CD4-positive, alpha-beta T cell treated with Interleukin-2 at 100 ng/mL for 4 hours (primary cell): ENCODE measurements at regions not wholly inside any gene's neighbourhood (a gene's known extent, or its start where the extent isn't known, plus 50 kb on each side); places are given as distances from the start of the nearest gene placed in this dataset.

Experiments
- DNase-seq: peaks from one replicate; pipeline ENCODE4 v3.0.0-alpha.2; 2020; ENCODE audit warnings: low spot score

DNA sequence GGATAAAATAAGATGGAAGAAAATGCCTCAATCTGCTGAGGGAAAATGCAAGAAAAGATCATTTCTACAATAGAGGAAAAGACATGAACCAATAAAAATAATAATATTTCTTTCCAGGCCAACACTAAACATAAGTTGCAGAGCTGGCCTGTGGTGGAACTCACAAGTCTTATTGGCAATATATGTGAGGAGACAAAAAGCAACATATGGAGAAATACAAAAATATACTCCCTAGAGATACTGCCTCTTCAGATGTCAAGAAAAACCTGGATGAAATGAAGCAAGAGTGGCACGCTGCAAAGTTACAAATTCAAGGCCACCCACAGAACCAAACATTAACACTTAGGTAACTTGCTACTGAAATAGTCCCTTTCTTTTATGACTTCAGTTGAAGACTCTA, 264.9 kb upstream of the FMN2 start:
- no peak for DNase-seq

DNA sequence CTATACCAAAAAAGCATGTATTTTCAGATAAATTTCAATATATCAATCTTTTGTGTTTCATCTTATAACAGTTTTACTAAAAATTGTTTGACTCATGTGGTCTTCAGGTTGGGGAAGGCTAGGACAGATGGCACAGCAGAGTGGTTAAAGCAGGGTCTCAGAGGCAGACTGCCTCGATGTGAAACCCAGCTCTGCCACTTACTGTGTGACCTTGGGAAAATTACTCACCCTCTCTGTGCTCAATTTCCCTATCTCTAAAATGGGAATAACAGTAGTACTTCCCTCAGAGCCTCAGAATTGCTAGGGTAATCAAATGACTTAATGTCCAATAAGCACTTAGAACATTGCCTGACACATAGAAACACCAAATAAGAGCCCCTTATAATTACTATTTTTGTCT, 262.1 kb upstream of the FMN2 start:
- no peak for DNase-seq

DNA sequence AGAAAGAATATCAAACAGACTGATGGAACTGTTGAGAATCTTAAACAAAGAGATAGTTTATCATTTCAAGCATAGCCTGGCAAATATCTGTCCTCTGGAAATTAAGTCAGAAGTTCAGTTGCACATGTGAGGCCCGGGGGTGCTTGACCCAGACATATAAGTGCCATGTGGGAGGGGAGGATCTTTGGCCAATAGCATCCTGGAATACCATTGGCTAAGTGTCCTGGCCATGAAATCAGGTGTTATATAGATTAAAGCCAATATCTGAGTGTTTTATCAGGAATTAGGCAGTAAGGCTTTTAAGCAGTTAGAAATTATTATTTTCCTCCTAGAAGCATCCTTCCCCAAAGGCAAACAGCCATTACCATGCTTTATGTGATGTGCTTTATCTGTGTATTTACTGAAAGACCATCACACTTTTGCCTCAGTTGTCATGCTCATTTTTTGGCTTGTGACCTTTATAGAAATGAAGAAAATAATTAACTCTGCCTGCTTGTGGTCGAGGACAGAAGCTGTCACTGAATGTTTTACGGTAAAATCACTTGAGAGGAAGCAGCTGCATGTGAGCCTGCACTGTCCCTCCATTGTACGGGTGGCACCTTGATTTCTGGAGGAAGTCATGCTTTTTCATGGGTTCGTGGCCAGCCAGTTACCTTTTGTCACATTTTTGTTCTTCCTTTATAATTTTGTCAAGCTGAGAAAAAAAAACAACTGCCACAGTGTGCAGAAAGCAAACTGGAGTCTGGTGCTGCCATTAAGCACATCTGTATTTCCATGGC, 259.9 kb upstream of the FMN2 start:
- no peak for DNase-seq

DNA sequence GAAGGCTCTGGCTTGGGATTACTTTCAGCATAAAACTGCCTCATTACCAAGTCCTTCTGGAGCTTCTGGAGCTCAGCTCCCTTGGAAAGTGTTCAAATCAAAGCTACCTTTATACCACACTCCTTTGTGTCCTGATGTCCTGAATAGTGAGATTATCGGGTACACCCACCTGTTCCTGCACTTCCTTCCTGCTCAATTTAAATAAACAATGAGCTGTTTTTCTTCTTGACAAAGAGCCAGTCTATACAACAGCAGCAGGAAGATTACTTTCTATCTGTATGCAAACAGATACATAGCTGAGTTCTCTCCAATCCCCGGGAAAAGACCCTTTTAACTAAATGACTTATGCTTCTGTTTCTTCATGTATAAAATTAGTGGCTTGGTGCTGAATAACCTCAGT, 258.0 kb upstream of the FMN2 start:
- no peak for DNase-seq

DNA sequence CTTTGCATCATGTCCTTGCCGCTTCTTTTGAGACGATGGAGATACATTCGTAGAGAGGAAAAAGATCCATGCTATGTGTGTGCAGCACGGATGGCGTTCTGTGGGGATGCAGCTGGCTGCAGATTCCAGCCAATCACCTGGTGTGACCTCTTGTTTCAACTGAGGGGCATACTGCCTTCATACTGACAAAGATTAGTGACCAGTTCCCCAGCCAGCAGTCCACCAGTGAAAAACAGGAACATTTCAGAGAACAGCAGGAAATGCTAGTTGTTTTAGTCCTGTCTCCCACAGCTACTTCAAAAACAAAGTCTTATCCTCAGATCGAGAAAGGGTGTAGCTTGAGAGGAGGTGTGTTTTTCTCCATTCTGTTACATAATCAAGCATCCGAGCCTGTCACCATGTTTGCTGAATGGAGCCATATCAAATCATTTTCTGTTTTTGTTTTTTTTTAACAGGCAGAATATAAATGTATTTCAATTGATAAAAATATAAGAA, 255.7 kb upstream of the FMN2 start:
- DNase-seq, result no peak

DNA sequence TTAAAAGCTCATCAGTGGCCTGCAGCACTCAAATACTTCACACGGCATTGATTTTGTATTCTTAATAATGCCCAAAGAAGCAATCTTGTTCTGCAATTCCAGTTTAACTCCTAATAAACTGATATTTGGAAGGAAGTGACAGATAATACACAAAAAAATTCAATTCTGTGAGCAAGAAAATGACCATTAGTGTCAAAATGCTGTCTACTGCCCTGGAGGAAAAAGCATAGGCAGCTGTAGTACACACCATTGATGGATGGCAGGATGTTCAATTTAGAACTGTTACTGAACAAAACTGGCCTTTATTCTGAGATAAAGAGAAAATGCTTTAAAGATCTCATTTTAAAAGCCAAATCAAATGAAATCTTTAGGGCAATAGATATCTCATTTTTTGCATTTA, 251.3 kb upstream of the FMN2 start:
- DNase-seq, result no peak

DNA sequence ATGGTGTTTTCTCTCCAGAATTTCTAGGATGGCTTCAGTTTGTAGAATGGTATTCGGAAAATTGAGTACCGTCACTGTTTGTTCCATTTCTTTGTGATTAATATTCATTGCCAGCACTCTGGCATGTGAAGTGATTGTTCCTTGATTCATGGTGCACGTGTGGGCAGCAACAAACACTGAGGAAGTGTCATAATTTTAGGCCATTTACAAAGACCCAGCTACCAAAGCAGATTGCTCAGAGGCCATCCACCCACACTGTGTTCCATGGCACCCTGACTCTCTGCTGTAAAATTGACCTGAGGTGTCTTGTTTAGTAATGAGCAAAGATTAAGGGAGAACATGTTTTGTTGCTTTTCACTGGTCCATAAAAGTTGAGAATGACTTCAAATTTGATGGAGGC, 250.9 kb upstream of the FMN2 start:
- DNase-seq, result no peak

DNA sequence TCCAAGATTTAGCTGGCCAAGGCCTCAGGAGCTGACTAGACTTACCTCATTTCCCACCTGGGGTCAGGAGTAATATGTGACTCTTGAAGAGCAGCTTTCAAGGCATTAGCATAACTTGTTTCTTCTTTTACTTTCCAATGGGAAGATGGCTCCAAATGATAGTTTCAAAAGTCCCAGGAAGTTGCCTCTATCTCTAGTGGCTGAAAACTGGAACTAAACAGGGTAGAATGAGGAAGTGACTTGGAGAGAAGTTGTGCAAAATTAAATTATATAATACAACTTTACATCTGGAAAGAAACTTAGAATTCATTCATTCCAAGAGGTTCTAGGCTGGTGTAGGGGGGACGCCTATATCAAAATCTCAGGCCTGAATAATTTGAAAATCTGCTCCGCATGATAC, 250.1 kb upstream of the FMN2 start:
- DNase-seq, result no peak

DNA sequence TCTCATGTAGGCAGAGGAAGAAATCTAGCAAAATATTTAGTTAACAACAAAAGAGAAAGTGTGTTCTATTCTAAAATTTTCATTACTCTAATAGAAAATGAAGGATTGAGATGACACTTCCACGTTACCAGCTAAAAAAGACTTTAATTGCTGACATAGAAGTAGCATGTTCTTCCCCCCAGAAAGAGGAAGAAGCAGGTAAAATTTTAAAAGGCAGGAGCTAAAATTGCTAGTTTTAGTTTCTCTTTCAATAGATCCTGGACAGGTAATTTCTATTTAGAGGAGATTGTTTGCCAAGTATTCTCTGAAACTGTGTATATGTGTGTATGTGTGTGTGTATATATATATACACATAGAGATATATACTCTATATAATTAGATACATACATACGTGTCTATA, 248.1 kb upstream of the FMN2 start:
- no peak for DNase-seq

DNA sequence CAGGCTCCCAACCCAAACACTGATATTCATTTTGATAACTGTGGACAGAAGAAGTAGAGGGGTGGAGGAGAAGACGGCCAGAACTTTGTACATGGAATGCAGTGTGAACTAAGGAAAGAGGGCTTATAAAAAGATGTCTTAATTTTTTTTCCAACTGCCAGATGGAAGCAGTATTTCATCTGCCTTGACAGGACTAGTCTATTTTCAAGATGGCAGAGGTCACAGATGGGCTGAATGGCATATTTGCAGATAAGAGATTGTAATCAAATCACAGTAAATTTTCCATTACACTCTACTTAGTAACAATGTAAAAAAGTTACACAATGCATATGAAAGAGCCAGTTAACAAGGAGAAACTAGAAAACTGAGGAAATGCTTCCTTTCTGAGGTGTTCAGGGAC, 246.8 kb upstream of the FMN2 start:
- no peak for DNase-seq

DNA sequence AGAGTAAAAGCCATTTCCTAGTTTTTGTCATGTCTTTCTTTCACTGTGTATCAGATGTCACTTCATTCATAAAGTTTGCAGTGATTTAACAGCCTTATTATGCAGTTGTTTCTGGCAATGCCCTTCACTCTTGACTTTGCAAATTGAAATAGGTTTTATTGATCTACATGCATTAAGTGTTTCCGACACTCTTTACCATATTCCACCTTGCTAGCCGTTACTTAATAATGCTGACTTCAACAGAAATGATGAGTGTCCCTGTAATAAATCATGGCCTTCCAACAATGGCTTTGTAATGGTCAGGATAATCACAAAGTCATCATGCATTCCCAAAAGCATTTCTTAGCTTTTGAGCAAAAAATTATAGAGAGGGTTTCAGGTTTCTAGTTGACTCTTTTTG, 236.8 kb upstream of the FMN2 start:
- no peak for DNase-seq

DNA sequence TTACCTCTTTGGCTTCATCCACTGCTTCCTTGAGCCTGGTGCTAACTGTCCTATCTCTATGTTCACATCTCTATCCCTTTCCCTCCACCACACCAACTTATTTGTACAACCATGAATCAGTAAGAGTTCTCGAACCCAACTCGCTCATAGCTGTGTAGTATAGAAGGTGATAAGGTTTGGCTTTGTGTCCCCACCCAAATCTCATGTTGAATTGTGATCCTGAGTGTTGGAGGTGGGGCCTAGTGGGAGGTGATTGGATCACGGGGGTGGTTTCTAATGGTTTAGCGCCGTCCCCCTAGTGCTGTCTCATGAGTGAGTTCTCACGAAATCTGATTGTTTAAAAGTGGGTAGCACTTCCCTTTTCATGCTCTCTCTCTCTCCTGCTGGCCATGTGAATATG, 235.6 kb upstream of the FMN2 start:
- no peak for DNase-seq

DNA sequence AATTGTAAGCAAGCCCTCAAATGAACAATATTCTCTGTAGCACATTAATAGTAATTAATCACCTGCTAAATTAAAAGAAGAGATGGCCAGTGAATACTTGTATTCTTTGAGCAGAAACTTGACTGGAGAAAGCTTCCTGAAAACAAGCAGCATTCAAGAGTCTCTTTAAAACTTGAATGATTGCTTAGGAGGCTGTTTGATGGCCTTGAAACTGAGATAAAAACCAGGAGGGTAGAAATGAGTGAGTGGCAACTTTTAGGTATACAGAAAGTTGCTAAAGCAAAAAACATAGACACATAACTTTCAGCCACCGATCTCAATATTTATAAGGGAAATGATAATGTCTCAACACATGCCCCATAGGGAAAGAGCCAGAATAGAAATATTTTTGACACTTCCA, 234.8 kb upstream of the FMN2 start:
- DNase-seq, result no peak

DNA sequence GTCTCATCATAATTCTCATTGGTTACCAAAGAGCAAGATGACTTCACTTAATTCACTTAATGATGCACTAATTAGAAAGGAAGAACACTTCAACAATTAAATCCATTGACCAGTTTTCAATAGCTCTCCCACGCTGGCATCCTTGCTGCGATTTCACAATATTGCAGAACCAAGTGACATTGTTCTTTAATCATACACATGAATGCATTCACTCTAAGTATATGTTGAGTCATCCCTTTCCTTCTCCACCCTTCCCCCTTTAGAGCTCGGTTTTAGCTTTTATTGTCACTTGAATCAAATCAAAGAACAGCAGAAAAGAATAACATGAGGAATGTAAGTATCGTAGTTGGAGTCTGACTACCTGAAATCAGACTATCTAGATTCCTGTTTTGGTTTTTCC, 233.6 kb upstream of the FMN2 start:
- DNase-seq, result no peak

DNA sequence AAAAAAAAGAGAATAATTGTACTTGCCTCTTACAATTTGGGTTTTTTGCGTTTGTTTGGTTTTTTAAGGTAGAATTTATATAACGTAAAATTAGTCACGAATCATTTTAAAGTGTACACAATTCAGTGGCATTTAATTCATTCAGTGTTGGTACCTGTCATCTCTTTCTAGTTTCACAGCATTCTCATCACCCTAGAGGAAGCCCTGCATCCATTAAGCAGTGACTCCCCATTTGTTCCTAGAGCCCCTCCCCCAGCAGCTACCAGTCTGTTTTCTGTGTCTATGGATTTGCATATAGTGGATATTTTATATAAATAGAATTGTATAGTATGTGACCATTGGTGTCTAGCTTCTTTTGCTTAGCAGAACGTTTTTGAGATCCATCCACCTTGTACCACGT, 233.2 kb upstream of the FMN2 start:
- no peak for DNase-seq

DNA sequence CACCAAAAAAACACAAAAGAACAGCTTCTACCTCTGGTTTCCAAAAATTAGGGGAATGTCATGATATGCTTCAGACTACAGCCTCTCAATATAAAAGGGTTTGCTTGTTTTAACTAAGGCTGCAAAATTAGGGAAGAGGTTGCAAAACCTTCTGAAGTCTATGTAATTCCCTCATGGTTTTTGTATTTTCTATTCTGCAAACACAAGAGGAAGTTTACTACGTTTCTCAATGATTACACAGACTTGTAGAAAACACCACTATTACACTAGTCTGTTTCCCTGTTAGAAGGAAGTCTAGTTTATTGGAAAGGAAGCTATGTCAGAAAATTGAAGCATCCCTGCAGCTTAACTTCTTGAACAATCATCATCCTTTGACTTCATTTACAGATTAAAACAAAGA, 229.7 kb upstream of the FMN2 start:
- no peak for DNase-seq

DNA sequence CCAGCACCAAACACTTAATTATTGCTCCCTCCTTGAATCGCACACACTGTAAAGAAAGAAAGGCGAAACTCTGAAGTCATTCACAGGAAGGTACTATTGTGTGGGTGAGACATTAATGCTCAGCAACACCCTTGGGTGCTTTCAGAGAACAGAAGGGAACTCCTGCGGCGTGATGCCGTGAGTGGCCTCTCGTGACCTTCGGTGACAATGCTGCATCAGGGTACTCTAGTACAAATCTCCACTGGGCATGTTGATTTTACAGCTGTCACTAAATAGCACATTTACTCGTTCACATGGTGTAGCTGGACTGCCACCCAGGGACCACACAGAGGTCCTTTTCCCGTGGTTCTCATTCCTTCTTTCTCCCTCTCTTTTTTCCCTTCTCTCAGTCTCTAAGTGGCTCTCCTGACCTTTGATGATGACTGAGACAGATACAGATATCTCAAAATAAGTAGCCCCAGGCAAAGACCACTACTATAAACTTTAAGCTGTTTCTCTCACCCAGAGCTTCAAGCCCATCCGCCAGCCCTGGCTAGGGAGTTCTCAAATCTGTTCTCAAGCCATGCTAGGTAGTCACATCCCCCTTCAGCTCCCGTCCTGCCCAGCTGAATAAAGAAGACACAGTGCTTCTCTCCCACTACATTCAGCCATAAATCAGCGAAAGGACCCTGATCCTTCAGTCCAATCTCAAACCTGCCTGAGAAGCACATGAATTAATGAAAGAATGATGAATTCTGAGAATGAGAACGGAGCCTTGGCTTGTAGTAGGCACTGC, 223.4 kb upstream of the FMN2 start:
- DNase-seq, result no peak

DNA sequence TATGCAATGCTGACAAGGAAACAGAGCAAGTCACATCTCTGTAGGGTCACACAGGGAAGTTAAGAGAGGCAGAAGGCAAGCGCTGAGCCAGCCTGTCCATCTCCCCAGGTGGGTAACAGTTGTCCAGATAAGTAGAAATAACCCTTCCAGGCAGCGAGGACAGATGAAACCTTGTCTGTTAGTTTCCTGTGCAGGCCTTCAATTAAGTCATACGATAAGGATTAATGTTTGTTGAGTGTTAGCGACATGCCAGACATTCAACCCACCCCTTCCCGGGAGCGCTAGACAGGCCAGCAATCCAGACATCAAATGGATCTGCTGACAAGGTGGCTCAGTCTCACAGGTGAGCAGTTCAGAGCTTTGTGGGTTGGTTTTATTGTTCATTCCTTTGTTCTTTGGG, 221.5 kb upstream of the FMN2 start:
- DNase-seq, result no peak

DNA sequence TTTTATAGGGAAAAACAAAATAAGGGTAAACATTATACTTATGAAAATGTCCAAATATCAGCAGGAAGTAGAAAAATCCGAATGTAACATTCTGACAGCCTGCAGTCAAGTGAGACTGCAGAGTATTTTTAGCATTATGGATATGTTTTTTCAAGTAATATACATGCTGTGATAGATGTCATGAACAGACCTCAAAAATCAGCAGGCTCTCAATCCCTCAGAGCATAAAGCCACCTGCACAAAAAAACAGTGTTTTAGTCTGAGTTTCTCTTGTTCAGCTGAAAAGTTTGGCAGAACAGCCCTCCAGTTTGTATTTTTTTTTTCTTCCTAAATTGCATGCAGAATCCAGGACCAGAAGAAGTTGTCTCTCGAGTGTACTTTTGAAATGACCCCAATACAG, 219.1 kb upstream of the FMN2 start:
- DNase-seq, result no peak

DNA sequence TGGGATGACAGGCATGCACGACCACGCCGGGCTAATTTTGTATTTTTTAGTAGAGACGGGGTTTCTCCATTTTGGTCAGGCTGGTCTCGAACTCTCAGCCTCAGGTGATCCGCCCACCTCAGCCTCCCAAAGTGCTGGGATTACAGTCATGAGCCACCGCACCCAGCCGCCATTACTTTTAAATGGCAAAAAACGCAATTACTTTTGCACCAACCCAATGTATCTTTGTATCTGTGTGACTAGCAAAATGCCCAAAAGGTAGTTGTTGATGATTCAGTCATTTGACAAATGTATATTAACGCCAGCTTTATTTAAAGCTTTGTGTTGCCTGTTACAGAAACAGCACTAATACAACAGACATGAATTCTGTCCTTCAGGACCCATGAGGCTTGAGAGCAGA, 216.9 kb upstream of the FMN2 start:
- no peak for DNase-seq

DNA sequence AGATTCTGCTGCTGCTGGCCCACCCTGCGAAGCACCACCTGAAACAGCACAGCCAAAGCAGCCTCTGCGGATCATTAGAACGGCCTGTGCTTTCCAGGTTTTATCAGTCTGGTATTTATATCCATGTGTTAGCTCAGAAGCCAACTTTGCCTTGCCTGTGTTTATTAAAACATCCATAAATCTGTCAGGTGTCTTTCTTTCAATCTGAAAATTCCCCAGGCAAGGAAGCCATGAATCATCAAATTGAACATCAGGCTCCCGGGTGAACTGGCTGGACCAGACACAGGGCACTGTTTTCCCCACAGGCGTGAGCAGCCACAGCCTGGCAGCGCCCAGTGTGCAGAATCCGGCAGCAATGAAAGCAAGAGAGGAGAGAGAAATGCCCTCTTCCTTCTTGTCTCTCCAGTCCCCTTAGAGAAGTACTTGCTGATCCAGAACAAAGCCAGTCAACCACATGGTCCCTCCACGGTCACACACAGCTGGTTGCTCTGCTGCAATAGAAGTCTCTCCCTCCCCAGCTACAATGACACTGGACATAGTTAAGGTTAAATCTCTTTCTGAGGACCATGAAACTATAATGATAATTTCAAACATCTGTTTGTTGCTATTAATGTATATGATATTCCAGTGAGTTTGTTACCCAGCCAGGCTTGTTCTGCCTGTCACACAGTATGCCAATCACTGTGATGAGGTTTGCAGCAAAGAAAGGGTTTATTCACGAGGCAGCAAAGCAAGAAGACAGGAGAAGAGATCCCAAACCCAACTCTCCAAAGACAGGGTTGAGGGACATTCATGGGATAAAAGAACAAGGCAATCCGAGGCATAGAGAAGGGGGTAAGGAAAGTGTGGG, 212.1 kb upstream of the FMN2 start:
- DNase-seq, result no peak

DNA sequence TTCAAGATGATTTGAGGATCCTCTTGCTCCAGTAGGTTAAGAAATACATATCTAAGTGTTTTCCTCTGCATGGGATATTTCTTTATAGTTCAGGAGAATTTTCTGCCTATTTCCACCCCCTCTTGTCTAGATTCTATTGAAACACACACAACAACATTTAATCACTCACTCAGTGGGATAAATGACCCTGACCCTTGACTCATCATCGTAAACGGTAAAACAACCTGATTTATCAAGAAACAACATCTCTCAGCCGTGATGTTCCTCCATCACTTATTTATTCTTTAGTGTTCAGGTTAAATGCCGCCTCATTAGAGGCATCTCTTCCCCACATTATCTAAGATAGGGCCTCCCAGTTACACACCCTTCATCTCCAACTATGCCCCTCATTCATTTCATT, 208.7 kb upstream of the FMN2 start:
- no peak for DNase-seq

DNA sequence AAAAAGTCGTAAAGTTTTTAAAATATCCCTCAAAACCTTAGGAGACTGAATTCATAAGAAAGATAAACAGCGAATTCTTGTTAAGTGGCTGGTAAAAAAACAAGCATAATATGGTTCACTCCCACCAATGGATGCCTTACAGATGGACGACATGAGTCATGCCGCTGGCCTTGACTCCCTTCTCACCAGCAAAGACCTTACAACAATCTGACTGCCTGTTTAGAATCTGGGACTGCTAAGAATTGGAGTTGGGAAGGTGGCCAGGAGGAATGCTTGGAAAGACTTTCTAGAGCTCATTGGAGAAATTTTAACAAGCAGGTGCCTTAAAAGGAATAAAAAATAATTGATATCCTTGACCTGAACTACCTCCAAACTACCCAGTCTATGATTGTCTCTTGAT, 206.9 kb upstream of the FMN2 start:
- DNase-seq, result no peak
